ENCODE measurements at regions not wholly inside any gene's neighbourhood (a gene's known extent, or its start where the extent isn't known, plus 50 kb on each side); places are given as distances from the start of the nearest gene placed in this dataset.

- H3K27me3 Mint-ChIP-seq (ENCODE audit: low read depth), result peaks cover 14% of the 10 kb centered on the region
- TF ChIP-seq, protein P1, sequence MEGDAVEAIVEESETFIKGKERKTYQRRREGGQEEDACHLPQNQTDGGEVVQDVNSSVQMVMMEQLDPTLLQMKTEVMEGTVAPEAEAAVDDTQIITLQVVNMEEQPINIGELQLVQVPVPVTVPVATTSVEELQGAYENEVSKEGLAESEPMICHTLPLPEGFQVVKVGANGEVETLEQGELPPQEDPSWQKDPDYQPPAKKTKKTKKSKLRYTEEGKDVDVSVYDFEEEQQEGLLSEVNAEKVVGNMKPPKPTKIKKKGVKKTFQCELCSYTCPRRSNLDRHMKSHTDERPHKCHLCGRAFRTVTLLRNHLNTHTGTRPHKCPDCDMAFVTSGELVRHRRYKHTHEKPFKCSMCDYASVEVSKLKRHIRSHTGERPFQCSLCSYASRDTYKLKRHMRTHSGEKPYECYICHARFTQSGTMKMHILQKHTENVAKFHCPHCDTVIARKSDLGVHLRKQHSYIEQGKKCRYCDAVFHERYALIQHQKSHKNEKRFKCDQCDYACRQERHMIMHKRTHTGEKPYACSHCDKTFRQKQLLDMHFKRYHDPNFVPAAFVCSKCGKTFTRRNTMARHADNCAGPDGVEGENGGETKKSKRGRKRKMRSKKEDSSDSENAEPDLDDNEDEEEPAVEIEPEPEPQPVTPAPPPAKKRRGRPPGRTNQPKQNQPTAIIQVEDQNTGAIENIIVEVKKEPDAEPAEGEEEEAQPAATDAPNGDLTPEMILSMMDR (conservative IDR thresholded peaks at IDR 0.05), result no peak
Observed at GRCh38 chr21:38995071-38995669, 188.1 kb downstream of the PSMG1 start.

More at GRCh38 chr21:38995071-38995669, 188.1 kb downstream of the PSMG1 start:
- peaks cover 31 to 32% of the 10 kb centered on the region in 2 experiments for H3K4me1 Mint-ChIP-seq
- no peak for DNase-seq
- no peak overlapping the region for H4K91ac ChIP-seq (ENCODE audit: insufficient read length, low read depth, low read length)
- no peak overlapping the region for H3K4ac ChIP-seq (ENCODE audit: low read depth, low read length)
- no peaks in the 10 kb centered on the region for H3K36me3 Mint-ChIP-seq (ENCODE audit: insufficient read depth in 1 of 3, low read depth in 3 of 3)
- H3K27ac ChIP-seq (ENCODE audit: insufficient read length, low read depth, low read length), result no peak overlapping the region
- no peaks in the 10 kb centered on the region for H3K79me1 ChIP-seq (ENCODE audit: insufficient read depth, low read depth, low read length, poor library complexity, severe bottlenecking)
- H4K5ac ChIP-seq (ENCODE audit: insufficient read length, low read depth, low read length), result no peak overlapping the region
- no peaks in the 10 kb centered on the region; a peak in 1 of 5 replicates for H3K9me3 Mint-ChIP-seq
- H3K23ac ChIP-seq (ENCODE audit: insufficient read length, low read depth, low read length), result no peak overlapping the region
- no peak overlapping the region for H3K56ac ChIP-seq (ENCODE audit: insufficient read length, low read depth, low read length)
- H2AK5ac ChIP-seq (ENCODE audit: insufficient read length, low read length), result no peak overlapping the region
- H4K8ac ChIP-seq (replicated peaks; ENCODE audit: insufficient read length, low read depth, low read length), result no peak overlapping the region
- no peak overlapping the region for H2BK5ac ChIP-seq (ENCODE audit: insufficient read length, low read length)
- no peak overlapping the region; a peak in 2 of 7 replicates for H3K27ac Mint-ChIP-seq
- no peak overlapping the region for H3K9ac ChIP-seq (ENCODE audit: extremely low read depth, insufficient read length, low read length)
- H2BK120ac ChIP-seq (ENCODE audit: low read depth, low read length, poor library complexity, severe bottlenecking), result no peak overlapping the region
- H2AFZ ChIP-seq (ENCODE audit: low read length), result no peak overlapping the region
- WGBS (ENCODE audit: extremely low coverage, insufficient read length, low lambda C conversion rate), result no CpG with 5 or more reads among the region's 13 CpGs
- no peaks in the 10 kb centered on the region for H3K27me3 ChIP-seq (ENCODE audit: insufficient read depth, low read length)
- no peak overlapping the region for H3K4me2 ChIP-seq (ENCODE audit: insufficient read depth, insufficient read length, low read length)
- no peak overlapping the region for H3K14ac ChIP-seq (ENCODE audit: insufficient read depth, low read length)
- no peaks in the 10 kb centered on the region for H4K20me1 ChIP-seq (ENCODE audit: control insufficient read depth, insufficient read depth, insufficient read length)
- H3K4me3 Mint-ChIP-seq, result no peak overlapping the region
- H3K18ac ChIP-seq (ENCODE audit: insufficient read length, low read depth, low read length), result no peak overlapping the region
- H3K4me1 ChIP-seq (ENCODE audit: insufficient read depth, low read length), result 0 out of 2 replicates have a peak, but pooled peaks cover 4% of the 10 kb centered on the region
- no peaks in the 10 kb centered on the region for H3K23me2 ChIP-seq (ENCODE audit: insufficient read length, low read depth, low read length, poor library complexity, severe bottlenecking)
- H2BK15ac ChIP-seq (ENCODE audit: low read depth, low read length), result no peak overlapping the region
- H2BK20ac ChIP-seq (ENCODE audit: low read depth, low read length, poor library complexity, severe bottlenecking), result no peak overlapping the region
- H3T11ph ChIP-seq (ENCODE audit: low read length), result no peak overlapping the region
- no peaks in the 10 kb centered on the region for H3K9me3 ChIP-seq (ENCODE audit: control insufficient read depth, low read depth, low read length)
- no peak overlapping the region for H2BK12ac ChIP-seq (ENCODE audit: insufficient read length, low read depth, low read length)
- H3K79me2 ChIP-seq (ENCODE audit: insufficient read depth, low read length), result no peaks in the 10 kb centered on the region
